GM13976 (cell line): ENCODE measurements at regions not wholly inside any gene's neighbourhood (a gene's known extent, or its start where the extent isn't known, plus 50 kb on each side); places are given as distances from the start of the nearest gene placed in this dataset.

Source experiments
- DNase-seq: peaks from one replicate; pipeline ENCODE4 v3.0.0; 2012; ENCODE audit warnings: low spot score
- in situ Hi-C: fragments of 300-500 bp; cut with MboI; formaldehyde crosslinking; loops from one replicate; pipeline ENCODE4 v1.12.0; 2022; ENCODE audit warnings: low sequenced_read_pairs, mixed read lengths, inconsistent platforms; ENCODE audit not compliant: unreplicated experiment
- TF ChIP-seq, protein P1 (sequence below): IDR thresholded peaks from 2 replicates; pipeline ENCODE4 v1.5.1; 2012; ENCODE audit warnings: borderline replicate concordance, mild to moderate bottlenecking; ENCODE audit not compliant: insufficient read depth; ENCODE audit errors: extremely low read depth, missing control alignments, control extremely low read depth

DNA sequence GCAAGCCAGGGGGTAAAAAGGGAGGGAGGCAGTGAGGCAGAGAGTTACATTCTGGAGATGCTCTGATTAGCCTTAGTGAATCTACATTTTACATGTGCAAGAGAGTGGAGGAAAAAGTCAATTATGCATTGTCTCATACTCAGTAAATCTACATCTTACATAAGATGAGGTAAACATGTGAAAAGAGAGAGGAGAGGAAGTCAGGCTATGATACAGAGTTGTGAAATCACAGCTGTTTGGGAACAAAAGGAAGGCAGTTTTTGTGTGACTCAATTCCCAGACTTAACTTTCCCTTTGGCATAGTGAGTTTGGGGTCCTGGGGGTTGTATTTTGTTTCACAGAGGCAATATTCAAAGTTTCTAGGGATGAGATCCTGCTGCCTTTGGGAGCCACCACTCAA is 67.8 kb downstream of the GP2 start:
- TF ChIP-seq, protein P1, sequence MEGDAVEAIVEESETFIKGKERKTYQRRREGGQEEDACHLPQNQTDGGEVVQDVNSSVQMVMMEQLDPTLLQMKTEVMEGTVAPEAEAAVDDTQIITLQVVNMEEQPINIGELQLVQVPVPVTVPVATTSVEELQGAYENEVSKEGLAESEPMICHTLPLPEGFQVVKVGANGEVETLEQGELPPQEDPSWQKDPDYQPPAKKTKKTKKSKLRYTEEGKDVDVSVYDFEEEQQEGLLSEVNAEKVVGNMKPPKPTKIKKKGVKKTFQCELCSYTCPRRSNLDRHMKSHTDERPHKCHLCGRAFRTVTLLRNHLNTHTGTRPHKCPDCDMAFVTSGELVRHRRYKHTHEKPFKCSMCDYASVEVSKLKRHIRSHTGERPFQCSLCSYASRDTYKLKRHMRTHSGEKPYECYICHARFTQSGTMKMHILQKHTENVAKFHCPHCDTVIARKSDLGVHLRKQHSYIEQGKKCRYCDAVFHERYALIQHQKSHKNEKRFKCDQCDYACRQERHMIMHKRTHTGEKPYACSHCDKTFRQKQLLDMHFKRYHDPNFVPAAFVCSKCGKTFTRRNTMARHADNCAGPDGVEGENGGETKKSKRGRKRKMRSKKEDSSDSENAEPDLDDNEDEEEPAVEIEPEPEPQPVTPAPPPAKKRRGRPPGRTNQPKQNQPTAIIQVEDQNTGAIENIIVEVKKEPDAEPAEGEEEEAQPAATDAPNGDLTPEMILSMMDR, result no peak
- in situ Hi-C loops, result no loop called here

DNA sequence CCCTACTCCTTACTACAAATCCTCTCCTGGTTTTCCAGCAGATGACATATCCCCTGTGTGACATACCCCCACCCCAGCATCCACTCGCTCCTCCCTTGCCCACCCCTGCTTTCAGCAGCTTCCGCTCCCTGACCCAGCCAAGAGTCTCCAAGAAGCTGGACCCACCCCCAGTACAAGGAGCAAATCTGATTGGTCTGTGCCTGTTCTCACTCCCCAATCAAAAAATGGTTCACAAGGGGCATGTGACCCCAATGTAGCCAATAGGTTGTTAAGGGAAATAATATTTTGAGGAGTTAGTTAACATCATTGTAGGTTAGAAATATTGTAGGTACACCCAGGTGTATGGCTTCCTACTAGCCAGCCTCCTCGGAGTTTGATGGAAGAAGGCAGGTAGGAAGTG is 70.1 kb downstream of the GP2 start:
- in situ Hi-C loops, result no loop called here
- TF ChIP-seq, protein P1, result no peak
- DNase-seq, result no peak

More for the DNA sequence above, 67.8 kb downstream of the GP2 start:
- no peak for DNase-seq

DNA sequence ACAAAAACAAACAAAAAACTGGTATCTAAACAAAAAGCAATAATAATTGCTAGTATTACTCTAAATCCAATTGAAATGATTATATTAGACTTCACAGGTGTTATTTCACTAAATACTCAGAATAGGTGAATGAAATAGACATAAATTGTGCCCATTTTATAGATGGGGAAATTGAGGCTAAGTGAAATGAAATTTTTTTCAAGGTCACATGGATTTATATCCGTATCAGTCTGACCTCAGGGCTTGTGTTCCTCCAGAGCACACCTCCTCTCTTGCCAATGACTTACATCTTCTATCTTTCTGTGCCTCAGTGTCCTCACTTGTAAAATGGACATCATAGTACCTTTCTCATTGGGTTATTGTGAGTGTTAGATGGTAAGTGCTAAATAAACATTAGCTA is 72.3 kb downstream of the GP2 start:
- TF ChIP-seq, protein P1, result no peak
- in situ Hi-C loops, result no loop called here
- no peak for DNase-seq

DNA sequence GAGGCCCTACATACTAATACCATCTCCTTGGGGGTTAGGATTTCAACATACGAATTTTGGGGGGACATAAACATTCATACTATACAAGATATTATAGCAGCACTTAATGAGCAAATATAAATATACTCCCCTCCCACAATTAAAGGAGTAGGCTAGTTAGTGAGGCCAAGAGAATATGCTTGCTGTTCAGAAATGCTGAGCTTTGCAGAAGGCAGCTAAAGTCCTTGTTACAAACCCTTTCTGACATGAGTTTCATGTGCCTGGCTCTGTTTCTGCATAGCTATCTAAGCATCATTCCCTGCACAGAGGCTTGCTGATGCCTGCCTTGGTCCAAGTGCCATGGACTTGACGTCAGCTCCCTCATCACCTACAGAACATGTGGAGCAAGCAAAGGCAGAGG is 73.5 kb downstream of the GP2 start:
- TF ChIP-seq, protein P1, result no peak
- in situ Hi-C loops, result no loop called here
- DNase-seq, result no peak

DNA sequence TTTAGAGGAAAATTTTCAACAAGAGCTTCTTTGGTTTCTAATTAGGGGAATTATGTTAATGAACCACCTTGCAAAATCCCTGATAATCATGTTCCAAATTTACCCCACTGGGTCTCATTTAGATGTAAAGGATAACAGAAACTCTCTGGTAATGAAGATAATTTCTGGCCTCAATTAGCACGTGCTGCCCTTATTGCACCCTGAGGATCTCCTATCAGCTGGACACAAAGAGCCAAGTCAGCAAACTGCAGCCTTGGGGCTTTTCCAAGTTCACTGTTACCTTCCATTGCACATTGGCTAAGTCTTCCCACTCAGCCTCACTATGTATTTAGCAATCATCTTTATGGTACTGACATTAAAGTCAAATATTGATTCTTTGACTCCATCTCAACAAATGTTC is 78.1 kb downstream of the GP2 start:
- DNase-seq, result no peak
- TF ChIP-seq, protein P1, result no peak
- in situ Hi-C loops, result no loop called here

DNA sequence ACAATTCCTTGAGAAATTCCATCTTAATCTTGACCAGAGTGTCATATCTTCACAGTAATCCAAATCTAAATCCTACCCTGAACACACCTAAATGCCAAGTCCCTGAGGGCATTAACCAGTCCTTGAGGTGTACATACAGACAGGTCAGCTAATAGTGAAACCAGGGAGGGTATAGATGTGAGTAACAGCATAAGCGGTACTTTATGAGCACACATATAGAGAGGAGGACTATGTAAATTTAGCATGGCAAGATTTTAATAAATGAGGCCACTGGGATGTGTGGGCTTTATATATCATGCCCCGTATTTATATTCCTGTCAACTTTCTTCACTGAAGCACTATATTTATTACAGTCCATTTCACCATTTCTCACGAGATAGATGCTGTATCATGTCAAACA is 80.2 kb downstream of the GP2 start:
- TF ChIP-seq, protein P1, result no peak
- in situ Hi-C loops, result no loop called here
- DNase-seq, result no peak

DNA sequence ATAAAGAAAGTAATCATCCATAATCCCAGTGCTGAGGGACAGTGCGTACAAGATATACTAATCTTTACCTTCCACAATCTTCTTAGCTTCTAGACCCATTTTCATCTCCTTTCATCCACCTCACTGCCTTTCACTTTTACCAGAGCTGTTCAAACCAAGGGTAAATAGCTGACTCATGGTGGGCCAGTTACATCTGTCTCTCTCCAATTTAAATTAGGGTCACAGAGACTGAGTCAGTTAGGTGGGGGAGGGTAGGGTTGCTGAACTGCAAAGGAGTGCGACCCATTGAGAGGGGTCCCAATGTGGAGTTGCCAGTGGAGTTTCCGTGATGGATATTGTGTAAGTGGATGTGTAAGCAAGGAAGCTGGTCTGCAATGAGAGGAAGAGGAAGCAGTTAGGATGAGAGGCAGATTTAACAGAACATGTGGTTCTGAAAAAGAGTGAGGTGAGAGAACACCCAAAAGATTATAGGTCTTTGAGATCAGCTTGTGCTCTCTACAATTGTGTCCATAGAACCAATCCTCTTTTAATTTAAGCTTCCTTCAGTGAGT is 83.5 kb downstream of the GP2 start:
- in situ Hi-C loops, result no loop called here
- TF ChIP-seq, protein P1, result no peak
- DNase-seq, result no peak
